Liver (tissue), 8 donors: ENCODE measurements at regions not wholly inside any gene's neighbourhood (a gene's known extent, or its start where the extent isn't known, plus 50 kb on each side); places are given as distances from the start of the nearest gene placed in this dataset.

ENCODE experiments used
- DNase-seq: peaks from one replicate; pipeline ENCODE4 v3.0.0-alpha.2; 2017; ENCODE audit warnings: low spot score
- H3K27ac ChIP-seq, 2 donors: one replicate each; pipeline ENCODE4 v1.7.0; 2013; ENCODE audit warnings: inconsistent platforms in 2 of 2, low read length in 2 of 2, control low read depth in 1 of 2, low read depth in 1 of 2, mild to moderate bottlenecking in 1 of 2
- H3K27me3 ChIP-seq, 4 donors: one replicate each; pipeline versions ENCODE4 v1.6.1 to v1.7.0; 2013; ENCODE audit warnings: low read length in 3 of 4, inconsistent platforms in 1 of 4, mild to moderate bottlenecking in 1 of 4, moderate library complexity in 1 of 4; ENCODE audit not compliant: control insufficient read depth in 4 of 4, insufficient read depth in 4 of 4
- H3K36me3 ChIP-seq, 4 donors: one replicate each; pipeline versions ENCODE4 v1.6.1 to v1.7.0; 2013; ENCODE audit warnings: low read length in 3 of 4, mild to moderate bottlenecking in 3 of 4, low read depth in 1 of 4, moderate library complexity in 1 of 4; ENCODE audit not compliant: control insufficient read depth in 4 of 4, insufficient read depth in 3 of 4
- H3K4me1 ChIP-seq, 4 donors: one replicate each; pipeline versions ENCODE4 v1.6.1 to v1.7.0; 2013; ENCODE audit warnings: low read length in 3 of 4, mild to moderate bottlenecking in 3 of 4, moderate library complexity in 1 of 4; ENCODE audit not compliant: control insufficient read depth in 4 of 4, insufficient read depth in 4 of 4
- H3K4me3 ChIP-seq, 3 donors: one replicate each; pipeline versions ENCODE4 v1.6.1 to v1.7.0; 2013; ENCODE audit warnings: low read length in 3 of 3, control low read depth in 1 of 3, low read depth in 1 of 3, mild to moderate bottlenecking in 1 of 3
- H3K9ac ChIP-seq, 2 donors: one replicate each; pipeline ENCODE4 v1.7.0; 2013; ENCODE audit warnings: low read length in 2 of 2, mild to moderate bottlenecking in 2 of 2, moderate library complexity in 2 of 2, control low read depth in 1 of 2, low read depth in 1 of 2
- H3K9me3 ChIP-seq, 4 donors: one replicate each; pipeline versions ENCODE4 v1.6.1 to v1.7.0; 2013; ENCODE audit warnings: low read length in 3 of 4; ENCODE audit not compliant: control insufficient read depth in 4 of 4
- ATF3 ChIP-seq: IDR thresholded peaks from 2 replicates; pipeline ENCODE4 v1.6.1; 2016; ENCODE audit warnings: antibody characterized with exemption
- CTCF ChIP-seq: fragments of 150-350 bp; IDR thresholded peaks from 2 replicates; pipeline ENCODE4 v1.5.1; 2017; ENCODE audit warnings: improper control_type of control experiment, low read depth, low read length; ENCODE audit not compliant: missing input control
- FOXA1 ChIP-seq: IDR thresholded peaks from 2 replicates; pipeline ENCODE4 v1.6.1; 2016; ENCODE audit warnings: antibody characterized with exemption
- FOXA2 ChIP-seq: IDR thresholded peaks from 2 replicates; pipeline ENCODE4 v1.6.1; 2016; ENCODE audit warnings: antibody characterized with exemption
- GABPA ChIP-seq, 2 donors: IDR thresholded peaks in 1 of 2; conservative IDR thresholded peaks in 1 of 2; 2 replicates each; pipeline ENCODE4 v1.6.1; 2016; ENCODE audit warnings: antibody characterized with exemption in 2 of 2, mild to moderate bottlenecking in 1 of 2, moderate library complexity in 1 of 2
- HNF4A ChIP-seq, 2 donors: conservative IDR thresholded peaks; 2 replicates each; pipeline ENCODE4 v1.6.1; 2016; ENCODE audit warnings: antibody characterized with exemption in 2 of 2, mild to moderate bottlenecking in 2 of 2
- HNF4G ChIP-seq: IDR thresholded peaks from 2 replicates; pipeline ENCODE4 v1.6.1; 2016; ENCODE audit warnings: antibody characterized with exemption
- JUND ChIP-seq, 2 donors: IDR thresholded peaks; 2 replicates each; pipeline ENCODE4 v1.6.1; 2016; ENCODE audit warnings: antibody characterized with exemption in 2 of 2
- NR2F2 ChIP-seq: IDR thresholded peaks from 2 replicates; pipeline ENCODE4 v1.6.1; 2016; ENCODE audit warnings: antibody characterized with exemption
- RAD21 ChIP-seq, 2 donors: IDR thresholded peaks; 2 replicates each; pipeline ENCODE4 v1.6.1; 2016; ENCODE audit warnings: antibody characterized with exemption in 2 of 2, mild to moderate bottlenecking in 2 of 2
- REST ChIP-seq: IDR thresholded peaks from 2 replicates; pipeline ENCODE4 v1.6.1; 2016; ENCODE audit warnings: antibody characterized with exemption, mild to moderate bottlenecking
- RXRA ChIP-seq, 2 donors: IDR thresholded peaks; 2 replicates each; pipeline ENCODE4 v1.6.1; 2017 to 2018; ENCODE audit warnings: antibody characterized with exemption in 2 of 2, mild to moderate bottlenecking in 1 of 2
- SP1 ChIP-seq: IDR thresholded peaks from 2 replicates; pipeline ENCODE4 v1.6.1; 2018; ENCODE audit warnings: antibody characterized with exemption, mild to moderate bottlenecking
- TAF1 ChIP-seq: conservative IDR thresholded peaks from 2 replicates; pipeline ENCODE4 v1.6.1; 2016; ENCODE audit warnings: antibody characterized with exemption, mild to moderate bottlenecking
- YY1 ChIP-seq: IDR thresholded peaks from 2 replicates; pipeline ENCODE4 v1.6.1; 2016; ENCODE audit warnings: antibody characterized with exemption, mild to moderate bottlenecking
- WGBS: extraction: QIAGEN DNeasy Blood & Tissue Kit; methylation state at CpG from one replicate; pipeline ENCODE4 v1.1.7; 2013; 5-methylcytosine and 5-hydroxymethylcytosine counted together
- TF ChIP-seq, protein P1 (sequence below): IDR thresholded peaks from 2 replicates; pipeline ENCODE4 v1.6.1; 2016; ENCODE audit warnings: antibody characterized with exemption
- TF ChIP-seq, protein P2 (sequence below): IDR thresholded peaks from 2 replicates; pipeline ENCODE4 v1.6.1; 2016; ENCODE audit warnings: antibody characterized with exemption
- donor health status: healthy.
- donor health status: healthy.
- donor health status: healthy.
- donor health status: healthy.
- donor health status: healthy.

- no peak overlapping the region for H3K9ac ChIP-seq
- 79% methylated on average over 6 of the region's 6 CpGs for WGBS
- H3K36me3 ChIP-seq = no peaks in the 10 kb centered on the region
- no peaks in the 10 kb centered on the region for H3K4me1 ChIP-seq
- no peak overlapping the region for H3K4me3 ChIP-seq
- no peak for DNase-seq
- no peaks in the 10 kb centered on the region for H3K27me3 ChIP-seq
- no peaks in the 10 kb centered on the region for H3K9me3 ChIP-seq
- no peak overlapping the region for H3K27ac ChIP-seq
- TF ChIP-seq ATF3 (no peak), REST (no peak), GABPA (IDR thresholded peaks at IDR 0.05 in 1 of 2, conservative IDR thresholded peaks at IDR 0.05 in 1 of 2) (no peak), FOXA1 (no peak), HNF4A (conservative IDR thresholded peaks at IDR 0.05) (no peak), CTCF (no peak), TAF1 (no peak), NR2F2 (no peak), RAD21 (IDR thresholded peaks at IDR 0.05) (no peak), YY1 (no peak), HNF4G (no peak), FOXA2 (no peak)
- TF ChIP-seq, protein P1, sequence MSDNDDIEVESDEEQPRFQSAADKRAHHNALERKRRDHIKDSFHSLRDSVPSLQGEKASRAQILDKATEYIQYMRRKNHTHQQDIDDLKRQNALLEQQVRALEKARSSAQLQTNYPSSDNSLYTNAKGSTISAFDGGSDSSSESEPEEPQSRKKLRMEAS = no peak
- TF ChIP-seq, protein P2, sequence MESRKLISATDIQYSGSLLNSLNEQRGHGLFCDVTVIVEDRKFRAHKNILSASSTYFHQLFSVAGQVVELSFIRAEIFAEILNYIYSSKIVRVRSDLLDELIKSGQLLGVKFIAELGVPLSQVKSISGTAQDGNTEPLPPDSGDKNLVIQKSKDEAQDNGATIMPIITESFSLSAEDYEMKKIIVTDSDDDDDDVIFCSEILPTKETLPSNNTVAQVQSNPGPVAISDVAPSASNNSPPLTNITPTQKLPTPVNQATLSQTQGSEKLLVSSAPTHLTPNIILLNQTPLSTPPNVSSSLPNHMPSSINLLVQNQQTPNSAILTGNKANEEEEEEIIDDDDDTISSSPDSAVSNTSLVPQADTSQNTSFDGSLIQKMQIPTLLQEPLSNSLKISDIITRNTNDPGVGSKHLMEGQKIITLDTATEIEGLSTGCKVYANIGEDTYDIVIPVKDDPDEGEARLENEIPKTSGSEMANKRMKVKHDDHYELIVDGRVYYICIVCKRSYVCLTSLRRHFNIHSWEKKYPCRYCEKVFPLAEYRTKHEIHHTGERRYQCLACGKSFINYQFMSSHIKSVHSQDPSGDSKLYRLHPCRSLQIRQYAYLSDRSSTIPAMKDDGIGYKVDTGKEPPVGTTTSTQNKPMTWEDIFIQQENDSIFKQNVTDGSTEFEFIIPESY = no peak
Measured at GRCh38 chr15:95293456-95294031, 1037.0 kb upstream of the NR2F2 start.

- H3K27ac ChIP-seq = no peak overlapping the region
- no peaks in the 10 kb centered on the region for H3K9me3 ChIP-seq
- H3K4me3 ChIP-seq = no peak overlapping the region
- 81% methylated on average over 9 of the region's 9 CpGs for WGBS
- H3K4me1 ChIP-seq = no peaks in the 10 kb centered on the region
- no peaks in the 10 kb centered on the region for H3K36me3 ChIP-seq
- no peak for DNase-seq
- no peaks in the 10 kb centered on the region for H3K27me3 ChIP-seq
- no peak overlapping the region for H3K9ac ChIP-seq
- no peak for TF ChIP-seq HNF4G
- TF ChIP-seq TAF1 = no peak
- TF ChIP-seq, protein P1 = no peak
- TF ChIP-seq CTCF = no peak
- TF ChIP-seq FOXA1 = no peak
- TF ChIP-seq JUND (IDR thresholded peaks at IDR 0.05) = no peak
- TF ChIP-seq SP1 = no peak
- TF ChIP-seq HNF4A (conservative IDR thresholded peaks at IDR 0.05) = no peak
- no peak for TF ChIP-seq NR2F2
- TF ChIP-seq RXRA (IDR thresholded peaks at IDR 0.05) = no peak
- TF ChIP-seq REST = no peak
- TF ChIP-seq ATF3 = no peak
Measured at GRCh38 chr15:95295363-95295762, 1035.1 kb upstream of the NR2F2 start.
